K562 (cell line): ENCODE measurements at regions not wholly inside any gene's neighbourhood (a gene's known extent, or its start where the extent isn't known, plus 50 kb on each side); places are given as distances from the start of the nearest gene placed in this dataset.

Experiments used
- EZH2 ChIP-seq: IDR thresholded peaks from 2 replicates; pipeline ENCODE4 v1.6.1; 2012; ENCODE audit warnings: low read depth, mild to moderate bottlenecking, inconsistent platforms, low read length, borderline replicate concordance
- MCM7 ChIP-seq, 2 experiments: fragments of 450-650 bp; IDR thresholded peaks; 2 replicates each; pipeline ENCODE4 v1.6.1; 2016 to 2018
- MIER1 ChIP-seq: fragments of 450-650 bp; IDR thresholded peaks from 2 replicates; pipeline ENCODE4 v1.6.1; 2016; ENCODE audit warnings: antibody characterized with exemption, mild to moderate bottlenecking, low read depth
- NCOA2 ChIP-seq, 2 experiments: fragments of 450-650 bp; IDR thresholded peaks; 2 replicates each; pipeline ENCODE4 v1.6.1; 2018; ENCODE audit warnings: mild to moderate bottlenecking in 2 of 2, moderate library complexity in 1 of 2; ENCODE audit not compliant: partially characterized antibody in 2 of 2
- PREB ChIP-seq: sonication (generic); formaldehyde crosslinking; IDR thresholded peaks from 2 replicates; pipeline ENCODE4 v1.8.1; 2023; ENCODE audit warnings: mild to moderate bottlenecking, missing genetic modification reagents
- RCOR1 ChIP-seq, 2 experiments: IDR thresholded peaks; 2 replicates each; pipeline ENCODE4 v1.6.1; 2012; ENCODE audit warnings: low read depth in 2 of 2, low read length in 2 of 2, borderline replicate concordance in 1 of 2, improper control_type of control experiment in 1 of 2
- RREB1 ChIP-seq: fragments of 250-450 bp; sonication (Bioruptor Pico); IDR thresholded peaks from 2 replicates; pipeline ENCODE4 v1.4.0; 2020
- ZNF143 ChIP-seq: sonication (generic); formaldehyde crosslinking; IDR thresholded peaks from 2 replicates; pipeline ENCODE4 v1.9.0; 2022; ENCODE audit warnings: mild to moderate bottlenecking, missing genetic modification reagents

GRCh38 chr12:67879937-67880336, 109.3 kb upstream of the IFNG-AS1 start (continued):
- TF ChIP-seq EZH2 (no peak), NCOA2 (IDR thresholded peaks at IDR 0.05; ENCODE audit: partially characterized antibody in 2 of 2) (no peak), ZNF143 (no peak), PREB (CRISPR knock-in tag) (no peak), MIER1 (no peak), RREB1 (CRISPR knock-in tag) (no peak), RCOR1 (IDR thresholded peaks at IDR 0.05; ENCODE audit: borderline replicate concordance in 1 of 2, low read depth in 2 of 2, low read length in 2 of 2) (no peak), MCM7 (IDR thresholded peaks at IDR 0.05) (no peak)
